Panc1 (cell line): ENCODE measurements at regions not wholly inside any gene's neighbourhood (a gene's known extent, or its start where the extent isn't known, plus 50 kb on each side); places are given as distances from the start of the nearest gene placed in this dataset.

Experiments
- ATAC-seq: fragments of 200-7000 bp; cut with Tn5 transposase; 2 replicates; pipeline ENCODE4 v1.9.1; 2020; ENCODE audit warnings: mild to moderate bottlenecking, moderate library complexity
- BruUV-seq: library from RNA; stranded (reverse); fragments of 400-500 nt; replicated peaks from 2 replicates; lab custom pipeline; 2021; lab: Mats Ljungman, UMichigan
- CTCF ChIA-PET: fragments of 300-600 bp; sonication (Branson Sonifier 250); formaldehyde crosslinking; loops from one replicate; lab custom pipeline; 2022; ENCODE audit warnings: antibody characterized with exemption; lab: Charles Lee
- POLR2A ChIA-PET: fragments of 300-600 bp; sonication (Branson Sonifier 250); formaldehyde crosslinking; loops from one replicate; lab custom pipeline; 2022; ENCODE audit warnings: antibody characterized with exemption; lab: Charles Lee
- DNase-seq: peaks from one replicate; pipeline ENCODE4 v3.0.0-alpha.2; 2010; ENCODE audit warnings: low read depth, low spot score
- H3K27ac ChIP-seq: 2 replicates; pipeline ENCODE4 v1.5.1; 2011; ENCODE audit warnings: mild to moderate bottlenecking, low read length, inconsistent platforms
- H3K27me3 ChIP-seq: fragments of 200-500 bp; sonication (Bioruptor generic); 2 replicates; pipeline ENCODE4 v1.6.0; 2014; ENCODE audit warnings: low read length, inconsistent platforms; ENCODE audit not compliant: control insufficient read depth, insufficient read depth
- H3K36me3 ChIP-seq: fragments of 200-500 bp; sonication (Bioruptor generic); 2 replicates; pipeline ENCODE4 v1.5.1; 2014; ENCODE audit warnings: inconsistent platforms, mild to moderate bottlenecking, low read length, moderate library complexity; ENCODE audit not compliant: control insufficient read depth, insufficient read depth
- H3K4me1 ChIP-seq: 2 replicates; pipeline ENCODE4 v1.5.1; 2011; ENCODE audit warnings: inconsistent platforms, mild to moderate bottlenecking, low read length, moderate library complexity; ENCODE audit not compliant: control insufficient read depth, insufficient read depth
- H3K4me3 ChIP-seq, 2 experiments: 2 replicates each; pipeline ENCODE4 v1.5.1; 2011 to 2012; ENCODE audit warnings: low read depth in 2 of 2, low read length in 2 of 2, mild to moderate bottlenecking in 2 of 2, inconsistent platforms in 1 of 2, moderate library complexity in 1 of 2
- H3K9me3 ChIP-seq: fragments of 200-500 bp; sonication (Bioruptor generic); 2 replicates; pipeline ENCODE4 v1.5.1; 2014; ENCODE audit warnings: low read depth, mild to moderate bottlenecking, inconsistent platforms, low read length, moderate library complexity; ENCODE audit not compliant: control insufficient read depth, insufficient read depth
- CTCF ChIP-seq: fragments of 450-650 bp; IDR thresholded peaks from 2 replicates; pipeline ENCODE4 v1.5.1; 2017; ENCODE audit warnings: mild to moderate bottlenecking
- POLR2AphosphoS5 ChIP-seq: IDR thresholded peaks from 2 replicates; pipeline ENCODE4 v1.6.1; 2012; ENCODE audit warnings: mild to moderate bottlenecking, low read depth, low read length, moderate library complexity
- REST ChIP-seq, 2 experiments: IDR thresholded peaks; 2 replicates each; pipeline ENCODE4 v1.6.1; 2011 to 2012; ENCODE audit warnings: low read depth in 2 of 2, control low read depth in 1 of 2, low read length in 1 of 2, mild to moderate bottlenecking in 1 of 2, moderate library complexity in 1 of 2; ENCODE audit not compliant: insufficient read depth in 1 of 2
- SIN3A ChIP-seq: IDR thresholded peaks from 2 replicates; pipeline ENCODE4 v1.6.1; 2012; ENCODE audit warnings: low read depth, mild to moderate bottlenecking, low read length, moderate library complexity, borderline replicate concordance; ENCODE audit not compliant: insufficient read depth
- TCF7L2 ChIP-seq: IDR thresholded peaks from 2 replicates; pipeline ENCODE4 v1.6.1; 2011; ENCODE audit warnings: mild to moderate bottlenecking, low read depth, low read length, inconsistent platforms
- in situ Hi-C: cut with HindIII; loops from 2 replicates; pipeline ENCODE4 v1.10.0; 2016; ENCODE audit warnings: low sequenced_read_pairs, low pct_unique_long_range_greater_than_20kb
- intact Hi-C: fragments of 100-400 bp; cut with micrococcal nuclease; formaldehyde crosslinking; loops from one replicate; pipeline ENCODE4 v1.10.0; 2022; ENCODE audit not compliant: unreplicated experiment

GRCh38 chr6:106017454-106017853 is 68.7 kb upstream of the PRDM1 start:
- ChIA-PET POLR2A (no interaction called here), CTCF (interaction anchor here (0.8 kb wide), 1 partner anchor 64 kb away, joined by 5 read pairs; no protein-coding TSS in a partner anchor)
- no peak overlapping the region for H3K4me3 ChIP-seq
- H3K27me3 ChIP-seq: no peaks in the 10 kb centered on the region
- no peaks in the 10 kb centered on the region for H3K36me3 ChIP-seq
- TF ChIP-seq CTCF: no peak
- BruUV-seq: no TSS peak
- no peak for DNase-seq
- intact Hi-C loops: no loop called here
- no peak overlapping the region for H3K27ac ChIP-seq
- no peaks in the 10 kb centered on the region for H3K4me1 ChIP-seq
- no peaks in the 10 kb centered on the region for H3K9me3 ChIP-seq
- in situ Hi-C loops: no loop called here
- ATAC-seq: no peak

DNA sequence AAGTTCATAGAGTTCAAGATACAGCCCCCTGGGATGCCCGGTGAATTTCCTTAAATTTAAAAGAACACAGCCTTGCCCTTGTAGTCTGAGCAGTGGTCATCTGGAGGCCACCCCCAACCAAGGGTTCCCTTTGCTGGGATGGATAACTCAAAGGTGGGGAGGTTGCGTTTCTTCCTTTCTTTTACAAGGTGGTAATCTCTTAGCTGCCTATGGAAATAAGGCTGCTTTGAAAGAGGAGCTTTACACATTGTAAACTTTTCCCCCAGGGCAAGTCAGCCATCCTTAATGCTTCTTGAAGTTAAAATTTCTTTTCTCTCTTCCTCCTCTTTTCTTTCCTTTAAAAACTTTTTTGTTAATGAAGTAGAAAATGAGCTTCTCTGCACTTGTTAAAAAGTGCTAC is 71.2 kb upstream of the PRDM1 start:
- in situ Hi-C loops (no loop called here), intact Hi-C loops (no loop called here)
- no TSS peak for BruUV-seq
- H3K27ac ChIP-seq: no peak overlapping the region
- H3K36me3 ChIP-seq: no peaks in the 10 kb centered on the region
- H3K4me3 ChIP-seq: no peak overlapping the region
- no peaks in the 10 kb centered on the region for H3K9me3 ChIP-seq
- no peaks in the 10 kb centered on the region for H3K27me3 ChIP-seq
- DNase-seq (no peak), ATAC-seq (no peak)
- ChIA-PET POLR2A (no interaction called here), CTCF (no interaction called here)
- H3K4me1 ChIP-seq: no peaks in the 10 kb centered on the region
- no peak for TF ChIP-seq REST (IDR thresholded peaks at IDR 0.05; ENCODE audit: insufficient read depth in 1 of 2, low read depth in 2 of 2, low read length in 1 of 2)
- TF ChIP-seq SIN3A: no peak
- TF ChIP-seq POLR2AphosphoS5: no peak
- no peak for TF ChIP-seq CTCF
- no peak for TF ChIP-seq TCF7L2
